Caco-2 (cell line): ENCODE measurements at regions not wholly inside any gene's neighbourhood (a gene's known extent, or its start where the extent isn't known, plus 50 kb on each side); places are given as distances from the start of the nearest gene placed in this dataset.
A peak's percentile ranks its signal among the peaks of the same experiment; 100 is the strongest.

Source experiments
- BruUV-seq: library from RNA; stranded (reverse); fragments of 400-500 nt; replicated peaks from 2 replicates; lab custom pipeline; 2021; lab: Mats Ljungman, UMichigan
- CTCF ChIA-PET: fragments of 300-600 bp; sonication (Branson Sonifier 250); formaldehyde crosslinking; loops from one replicate; lab custom pipeline; 2022; ENCODE audit warnings: antibody characterized with exemption; lab: Charles Lee
- POLR2A ChIA-PET: fragments of 300-600 bp; sonication (Branson Sonifier 250); formaldehyde crosslinking; loops from one replicate; lab custom pipeline; 2022; ENCODE audit warnings: antibody characterized with exemption; lab: Charles Lee
- DNase-seq, 2 experiments: peaks; one replicate each; pipeline versions ENCODE4 v3.0.0 to v3.0.0-alpha.2; 2020 to 2022
- H3K27me3 ChIP-seq: replicated peaks from 2 replicates; pipeline ENCODE4 v1.6.0; 2011; ENCODE audit warnings: low read length; ENCODE audit not compliant: control insufficient read depth, insufficient read depth
- H3K36me3 ChIP-seq: 2 replicates; pipeline ENCODE4 v1.5.1; 2011; ENCODE audit warnings: low read length; ENCODE audit not compliant: control insufficient read depth, insufficient read depth
- H3K4me1 ChIP-seq: fragments of 250-450 bp; sonication (Bioruptor Pico); 2 replicates; pipeline ENCODE4 v1.5.1; 2020; ENCODE audit warnings: mild to moderate bottlenecking
- H3K4me3 ChIP-seq: 2 replicates; pipeline ENCODE4 v1.5.1; 2011; ENCODE audit warnings: low read depth, mild to moderate bottlenecking, control low read depth, low read length
- H3K9me3 ChIP-seq: fragments of 250-450 bp; sonication (Bioruptor Pico); 2 replicates; pipeline ENCODE4 v1.5.1; 2020; ENCODE audit warnings: mild to moderate bottlenecking, moderate library complexity
- H3K27ac Mint-ChIP-seq: one replicate; pipeline ENCODE4 v1.8.0; 2022; ENCODE audit warnings: mixed read lengths; ENCODE audit not compliant: unreplicated experiment
- H3K27me3 Mint-ChIP-seq: one replicate; pipeline ENCODE4 v1.8.0; 2022; ENCODE audit warnings: mixed read lengths; ENCODE audit not compliant: insufficient read depth, unreplicated experiment
- H3K36me3 Mint-ChIP-seq: one replicate; pipeline ENCODE4 v1.8.0; 2022; ENCODE audit warnings: mild to moderate bottlenecking, mixed read lengths; ENCODE audit not compliant: insufficient read depth, unreplicated experiment
- H3K4me1 Mint-ChIP-seq: one replicate; pipeline ENCODE4 v1.8.0; 2022; ENCODE audit warnings: low read depth, mixed read lengths; ENCODE audit not compliant: unreplicated experiment
- H3K4me3 Mint-ChIP-seq: one replicate; pipeline ENCODE4 v1.8.0; 2022; ENCODE audit warnings: mild to moderate bottlenecking, moderate library complexity, mixed read lengths; ENCODE audit not compliant: unreplicated experiment
- H3K9me3 Mint-ChIP-seq: one replicate; pipeline ENCODE4 v1.8.0; 2022; ENCODE audit warnings: mixed read lengths; ENCODE audit not compliant: unreplicated experiment
- intact Hi-C: fragments of 100-400 bp; cut with micrococcal nuclease; formaldehyde crosslinking; loops from one replicate; pipeline ENCODE4 v1.10.0; 2022; ENCODE audit not compliant: unreplicated experiment
- TF ChIP-seq, protein P1 (sequence below), 2 experiments: fragments of 200-600 bp in 1 of 2; IDR thresholded peaks; 1 replicate in 1 of 2; 2 replicates in 1 of 2; pipeline versions ENCODE4 v1.5.1 to v1.8.0; 2011 to 2022; ENCODE audit warnings: antibody characterized with exemption in 1 of 2, control low read depth in 1 of 2, inconsistent platforms in 1 of 2, low read depth in 1 of 2, low read length in 1 of 2, mild to moderate bottlenecking in 1 of 2, moderate library complexity in 1 of 2; ENCODE audit not compliant: insufficient read depth in 1 of 2, severe bottlenecking in 1 of 2, unreplicated experiment in 1 of 2

DNA sequence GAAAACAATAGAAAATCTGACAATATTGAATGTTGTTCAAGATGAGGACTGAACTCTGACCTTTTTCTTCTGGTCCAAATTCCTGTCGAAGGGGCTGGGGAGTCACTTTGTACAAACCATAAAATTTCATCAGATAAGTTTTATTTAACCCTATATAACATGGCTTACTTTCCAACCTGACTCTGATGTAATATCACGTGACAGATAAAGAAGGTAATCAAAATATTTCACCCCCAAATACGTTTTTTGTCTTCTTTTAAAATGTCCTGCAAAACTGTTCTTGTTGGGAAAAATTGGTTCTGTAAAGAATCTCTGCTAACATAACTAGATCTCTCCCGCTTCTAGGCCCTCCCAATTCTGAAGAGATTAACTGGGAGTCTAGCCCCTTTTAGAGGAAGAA is 90.9 kb upstream of the MDFIC start:
- peaks cover 13% of the 10 kb centered on the region for H3K4me1 Mint-ChIP-seq
- no peak for DNase-seq
- H3K4me3 Mint-ChIP-seq: no peak overlapping the region

DNA sequence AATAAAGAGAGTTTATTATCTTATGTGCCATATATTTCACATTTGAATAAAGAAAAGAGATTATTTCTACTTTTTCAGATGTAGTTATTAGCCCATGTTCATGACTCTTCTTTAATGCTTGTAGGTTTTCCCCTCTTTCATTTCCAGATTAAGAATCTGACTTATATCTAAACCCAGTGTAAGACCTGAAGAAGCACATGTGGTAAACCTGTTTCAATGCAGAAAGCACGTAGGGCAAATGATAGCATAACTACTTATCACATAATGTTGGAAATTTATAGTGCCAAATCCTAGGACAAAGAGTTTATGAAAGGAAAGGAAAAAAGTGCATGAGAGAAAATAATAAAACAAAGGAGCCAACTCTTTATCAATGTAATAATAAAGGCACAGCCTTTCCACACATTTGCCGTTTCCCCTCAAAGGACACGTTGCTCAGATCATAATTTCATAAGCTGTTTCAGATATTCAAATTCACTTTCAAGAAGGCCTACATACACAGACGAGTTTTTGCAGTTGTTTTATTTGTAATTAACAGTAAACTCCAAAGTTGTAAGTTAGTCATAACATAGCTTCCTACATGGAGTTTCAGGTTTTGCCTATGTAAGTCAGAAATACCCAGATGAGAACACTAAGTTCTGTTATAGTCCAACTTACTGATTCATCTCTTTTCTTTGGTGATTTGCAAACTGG is 88.8 kb upstream of the MDFIC start:
- POLR2A ChIA-PET: no interaction called here
- no peaks in the 10 kb centered on the region for H3K36me3 ChIP-seq
- Mint-ChIP-seq H3K36me3 (no peaks in the 10 kb centered on the region), H3K4me3 (no peak overlapping the region), H3K27ac (no peak overlapping the region), H3K9me3 (peaks cover 7% of the 10 kb centered on the region), H3K4me1 (peaks cover 13% of the 10 kb centered on the region), H3K27me3 (no peaks in the 10 kb centered on the region)
- TF ChIP-seq, protein P1, sequence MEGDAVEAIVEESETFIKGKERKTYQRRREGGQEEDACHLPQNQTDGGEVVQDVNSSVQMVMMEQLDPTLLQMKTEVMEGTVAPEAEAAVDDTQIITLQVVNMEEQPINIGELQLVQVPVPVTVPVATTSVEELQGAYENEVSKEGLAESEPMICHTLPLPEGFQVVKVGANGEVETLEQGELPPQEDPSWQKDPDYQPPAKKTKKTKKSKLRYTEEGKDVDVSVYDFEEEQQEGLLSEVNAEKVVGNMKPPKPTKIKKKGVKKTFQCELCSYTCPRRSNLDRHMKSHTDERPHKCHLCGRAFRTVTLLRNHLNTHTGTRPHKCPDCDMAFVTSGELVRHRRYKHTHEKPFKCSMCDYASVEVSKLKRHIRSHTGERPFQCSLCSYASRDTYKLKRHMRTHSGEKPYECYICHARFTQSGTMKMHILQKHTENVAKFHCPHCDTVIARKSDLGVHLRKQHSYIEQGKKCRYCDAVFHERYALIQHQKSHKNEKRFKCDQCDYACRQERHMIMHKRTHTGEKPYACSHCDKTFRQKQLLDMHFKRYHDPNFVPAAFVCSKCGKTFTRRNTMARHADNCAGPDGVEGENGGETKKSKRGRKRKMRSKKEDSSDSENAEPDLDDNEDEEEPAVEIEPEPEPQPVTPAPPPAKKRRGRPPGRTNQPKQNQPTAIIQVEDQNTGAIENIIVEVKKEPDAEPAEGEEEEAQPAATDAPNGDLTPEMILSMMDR (IDR thresholded peaks at IDR 0.05; ENCODE audit: insufficient read depth in 1 of 2, low read depth in 1 of 2, low read length in 1 of 2, severe bottlenecking in 1 of 2, unreplicated experiment in 1 of 2): no peak
- no peak overlapping the region for H3K4me3 ChIP-seq
- no peaks in the 10 kb centered on the region for H3K9me3 ChIP-seq
- no TSS peak for BruUV-seq
- no peak for DNase-seq
- peaks cover 12% of the 10 kb centered on the region for H3K4me1 ChIP-seq
- no peaks in the 10 kb centered on the region for H3K27me3 ChIP-seq
- CTCF ChIA-PET: no interaction called here
- intact Hi-C loops: no loop called here

More for the DNA sequence above, 90.9 kb upstream of the MDFIC start:
- intact Hi-C loops: loop anchor here (1.0 kb wide), 1 partner anchor 25 kb away; no protein-coding TSS in a partner anchor
- Mint-ChIP-seq H3K9me3 (peaks cover 28% of the 10 kb centered on the region), H3K36me3 (no peaks in the 10 kb centered on the region), H3K27ac (peak overlapping the region; percentile 42), H3K27me3 (no peaks in the 10 kb centered on the region)
- H3K4me1 ChIP-seq: peaks cover 12% of the 10 kb centered on the region
- peaks cover 11% of the 10 kb centered on the region; the same call in 1 of the 2 replicates for H3K9me3 ChIP-seq
- TF ChIP-seq, protein P1 (IDR thresholded peaks at IDR 0.05; ENCODE audit: insufficient read depth in 1 of 2, low read depth in 1 of 2, low read length in 1 of 2, severe bottlenecking in 1 of 2, unreplicated experiment in 1 of 2): no peak
- no TSS peak for BruUV-seq
- H3K36me3 ChIP-seq: no peaks in the 10 kb centered on the region
- POLR2A ChIA-PET: no interaction called here
- H3K4me3 ChIP-seq: no peak overlapping the region
- CTCF ChIA-PET: no interaction called here
- H3K27me3 ChIP-seq: no peaks in the 10 kb centered on the region

DNA sequence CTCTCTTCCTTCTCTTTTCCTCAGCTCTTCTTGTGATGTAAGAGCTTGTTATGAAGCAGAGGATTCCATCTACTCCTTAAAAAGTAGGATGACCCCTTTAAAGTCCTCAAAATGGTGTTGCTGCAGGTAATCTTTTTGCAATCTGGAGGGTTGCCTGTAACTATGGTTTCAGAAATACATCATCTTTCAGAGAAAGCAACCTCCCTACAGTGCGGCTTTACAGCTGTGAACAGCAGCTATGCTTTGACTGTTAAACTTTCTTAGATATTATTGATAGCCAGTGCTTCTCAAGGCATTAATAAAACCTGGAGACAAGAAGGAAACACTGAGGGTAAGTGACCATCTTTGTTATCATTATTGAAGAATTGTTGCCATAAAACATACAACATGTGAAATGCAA is 86.6 kb upstream of the MDFIC start:
- no TSS peak for BruUV-seq
- Histone ChIP-seq H3K4me3 (no peak overlapping the region), H3K9me3 (no peaks in the 10 kb centered on the region), H3K27me3 (no peaks in the 10 kb centered on the region), H3K36me3 (no peaks in the 10 kb centered on the region), H3K4me1 (peaks cover 12% of the 10 kb centered on the region)
- no peak for DNase-seq
- Mint-ChIP-seq H3K4me1 (peaks cover 13% of the 10 kb centered on the region), H3K27me3 (no peaks in the 10 kb centered on the region), H3K27ac (no peak overlapping the region), H3K9me3 (no peaks in the 10 kb centered on the region), H3K4me3 (no peak overlapping the region), H3K36me3 (no peaks in the 10 kb centered on the region)
- ChIA-PET CTCF (no interaction called here), POLR2A (no interaction called here)
- TF ChIP-seq, protein P1 (IDR thresholded peaks at IDR 0.05; ENCODE audit: insufficient read depth in 1 of 2, low read depth in 1 of 2, low read length in 1 of 2, severe bottlenecking in 1 of 2, unreplicated experiment in 1 of 2): no peak
- intact Hi-C loops: no loop called here
